ENCODE measurements at regions not wholly inside any gene's neighbourhood (a gene's known extent, or its start where the extent isn't known, plus 50 kb on each side); places are given as distances from the start of the nearest gene placed in this dataset.

GRCh38 chr5:101866473-101866872 is 429.6 kb downstream of the SLCO4C1 start:
- intact Hi-C loops (cut with DNase I): no loop called here
- 69 to 85% (median 78%) methylated on average over 1 of the region's 1 CpG for WGBS, 4 donors
- H3K27ac ChIP-seq: no peak overlapping the region
- H3K9me3 ChIP-seq (replicated peaks in 1 of 3): no peaks in the 10 kb centered on the region
- no peak overlapping the region for H3K4me3 ChIP-seq
- no peak for TF ChIP-seq POLR2A (IDR thresholded peaks at IDR 0.05)
- TF ChIP-seq CTCF (IDR thresholded peaks at IDR 0.05): no peak
- H3K36me3 ChIP-seq (replicated peaks in 1 of 2): no peaks in the 10 kb centered on the region
- no peak for DNase-seq
- H3K4me1 ChIP-seq (replicated peaks in 1 of 2): no peaks in the 10 kb centered on the region
- H3K27me3 ChIP-seq: no peaks in the 10 kb centered on the region

- no peak for DNase-seq
- Histone ChIP-seq H3K9me3 (replicated peaks in 1 of 3) (no peaks in the 10 kb centered on the region), H3K27me3 (no peaks in the 10 kb centered on the region), H3K4me3 (no peak overlapping the region), H3K36me3 (replicated peaks in 1 of 2) (no peaks in the 10 kb centered on the region), H3K27ac (no peak overlapping the region), H3K4me1 (replicated peaks in 1 of 2) (no peaks in the 10 kb centered on the region)
- TF ChIP-seq CTCF (IDR thresholded peaks at IDR 0.05) (no peak), POLR2A (IDR thresholded peaks at IDR 0.05) (no peak)
- intact Hi-C loops (cut with DNase I): no loop called here
- whole genome bisulfite sequencing, 4 donors: 82 to 89% (median 84%) methylated on average over 5 to 6 of the region's 6 CpGs
Observed at GRCh38 chr5:101860563-101860962, 435.5 kb downstream of the SLCO4C1 start.

- Histone ChIP-seq H3K36me3 (replicated peaks in 1 of 2) (no peaks in the 10 kb centered on the region), H3K9me3 (replicated peaks in 1 of 3) (no peaks in the 10 kb centered on the region), H3K27me3 (no peaks in the 10 kb centered on the region), H3K4me1 (replicated peaks in 1 of 2) (no peaks in the 10 kb centered on the region), H3K4me3 (no peak overlapping the region), H3K27ac (no peak overlapping the region)
- DNase-seq: no peak
- TF ChIP-seq POLR2A (IDR thresholded peaks at IDR 0.05) (no peak), CTCF (IDR thresholded peaks at IDR 0.05) (no peak)
- 80 to 94% (median 89%) methylated on average over 8 to 10 of the region's 10 CpGs for WGBS, 4 donors
- intact Hi-C loops (cut with DNase I): no loop called here
Observed at GRCh38 chr5:101860145-101860544, 435.9 kb downstream of the SLCO4C1 start.

- no peak for TF ChIP-seq POLR2A (IDR thresholded peaks at IDR 0.05)
- no peak for TF ChIP-seq CTCF (IDR thresholded peaks at IDR 0.05)
- no peak for DNase-seq
- H3K9me3 ChIP-seq (replicated peaks in 1 of 3): no peaks in the 10 kb centered on the region
Observed at GRCh38 chr5:101846496-101846895, 449.6 kb downstream of the SLCO4C1 start.

More at GRCh38 chr5:101846496-101846895, 449.6 kb downstream of the SLCO4C1 start:
- Histone ChIP-seq H3K36me3 (replicated peaks in 1 of 2) (no peaks in the 10 kb centered on the region), H3K4me3 (no peak overlapping the region), H3K27me3 (no peaks in the 10 kb centered on the region), H3K27ac (no peak overlapping the region), H3K4me1 (replicated peaks in 1 of 2) (no peaks in the 10 kb centered on the region)
- intact Hi-C loops (cut with DNase I): no loop called here

Data from adrenal gland (tissue), 9 donors.